HEK293 (cell line): ENCODE measurements at regions not wholly inside any gene's neighbourhood (a gene's known extent, or its start where the extent isn't known, plus 50 kb on each side); places are given as distances from the start of the nearest gene placed in this dataset.

Source experiments
- CTCF ChIA-PET: fragments of 350-600 bp; formaldehyde crosslinking; extraction: SDS; loops from one replicate; lab custom pipeline; 2021; ENCODE audit warnings: antibody characterized with exemption; lab: Yijun Ruan, JAX
- POLR2A ChIA-PET: fragments of 300-600 bp; formaldehyde crosslinking; extraction: SDS; loops from one replicate; lab custom pipeline; 2020; ENCODE audit warnings: antibody characterized with exemption, inconsistent platforms; lab: Yijun Ruan, JAX
- H3K27ac ChIP-seq: fragments of 200-500 bp; sonication (Bioruptor generic); 2 replicates; pipeline ENCODE4 v1.5.1; 2014; ENCODE audit warnings: low read depth, low read length, control low read depth, inconsistent platforms; ENCODE audit errors: extremely low read depth
- H3K36me3 ChIP-seq, 2 experiments: fragments of 200-500 bp in 1 of 2; sonication (Bioruptor generic) in 1 of 2; 1 replicate in 1 of 2; 2 replicates in 1 of 2; pipeline ENCODE4 v1.5.1; 2014 to 2017; ENCODE audit warnings: inconsistent platforms in 2 of 2, low read length in 2 of 2; ENCODE audit not compliant: control insufficient read depth in 2 of 2, insufficient read depth in 1 of 2
- H3K4me1 ChIP-seq: fragments of 200-500 bp; sonication (Bioruptor generic); 2 replicates; pipeline ENCODE4 v1.5.1; 2014; ENCODE audit warnings: mild to moderate bottlenecking, low read length, inconsistent platforms; ENCODE audit not compliant: control insufficient read depth, insufficient read depth
- H3K4me3 ChIP-seq: 2 replicates; pipeline ENCODE4 v1.5.1; 2011; ENCODE audit warnings: low read depth, mild to moderate bottlenecking, control low read depth, low read length, moderate library complexity
- H3K9me3 ChIP-seq: fragments of 200-500 bp; sonication (Bioruptor generic); 2 replicates; pipeline ENCODE4 v1.5.1; 2014; ENCODE audit warnings: low read depth, low read length, inconsistent platforms; ENCODE audit not compliant: control insufficient read depth, insufficient read depth
- HOXA7 ChIP-seq: sonication (generic); formaldehyde crosslinking; IDR thresholded peaks from 2 replicates; pipeline ENCODE4 v1.8.1; 2022; ENCODE audit warnings: missing genetic modification reagents, borderline replicate concordance
- HOXC10 ChIP-seq: sonication (generic); formaldehyde crosslinking; IDR thresholded peaks from 2 replicates; pipeline ENCODE4 v1.8.1; 2023; ENCODE audit warnings: mild to moderate bottlenecking, missing genetic modification reagents
- IKZF3 ChIP-seq: fragments of 450-650 bp; IDR thresholded peaks from 2 replicates; pipeline ENCODE4 v1.5.0; 2018; ENCODE audit warnings: missing biosample characterization, mild to moderate bottlenecking, missing genetic modification characterization, moderate library complexity
- KLF1 ChIP-seq: fragments of 450-650 bp; formaldehyde crosslinking; IDR thresholded peaks from 2 replicates; pipeline ENCODE4 v1.5.1; 2016; ENCODE audit warnings: missing biosample characterization, missing genetic modification characterization
- SALL2 ChIP-seq: fragments of 450-650 bp; formaldehyde crosslinking; IDR thresholded peaks from 2 replicates; pipeline ENCODE4 v1.5.0; 2017; ENCODE audit warnings: missing biosample characterization, mild to moderate bottlenecking, missing genetic modification characterization, borderline replicate concordance
- SETDB1 ChIP-seq: IDR thresholded peaks from one replicate; pipeline ENCODE4 v1.6.1; 2017; ENCODE audit warnings: mild to moderate bottlenecking, low read length, moderate library complexity, mixed read lengths; ENCODE audit not compliant: insufficient read length
- WT1 ChIP-seq: fragments of 450-650 bp; formaldehyde crosslinking; IDR thresholded peaks from 2 replicates; pipeline ENCODE4 v1.5.1; 2016; ENCODE audit warnings: missing biosample characterization, missing genetic modification characterization
- ZIC2 ChIP-seq: fragments of 450-650 bp; formaldehyde crosslinking; IDR thresholded peaks from 2 replicates; pipeline ENCODE4 v1.5.1; 2016; ENCODE audit warnings: missing biosample characterization, missing genetic modification characterization
- ZNF112 ChIP-seq: fragments of 450-650 bp; formaldehyde crosslinking; IDR thresholded peaks from 2 replicates; pipeline ENCODE4 v1.5.0; 2017; ENCODE audit warnings: missing biosample characterization, missing genetic modification characterization
- ZNF157 ChIP-seq: fragments of 450-650 bp; formaldehyde crosslinking; IDR thresholded peaks from 2 replicates; pipeline ENCODE4 v1.5.1; 2016; ENCODE audit warnings: missing biosample characterization, missing genetic modification characterization
- ZNF175 ChIP-seq: fragments of 450-650 bp; formaldehyde crosslinking; IDR thresholded peaks from 2 replicates; pipeline ENCODE4 v1.5.1; 2016; ENCODE audit warnings: missing biosample characterization, missing genetic modification characterization
- ZNF24 ChIP-seq: fragments of 450-650 bp; formaldehyde crosslinking; IDR thresholded peaks from 2 replicates; pipeline ENCODE4 v1.5.1; 2016; ENCODE audit warnings: missing biosample characterization, missing genetic modification characterization
- ZNF248 ChIP-seq: fragments of 450-650 bp; formaldehyde crosslinking; IDR thresholded peaks from 2 replicates; pipeline ENCODE4 v1.5.1; 2017; ENCODE audit warnings: missing biosample characterization, missing genetic modification characterization
- ZNF292 ChIP-seq: fragments of 450-650 bp; formaldehyde crosslinking; IDR thresholded peaks from 2 replicates; pipeline ENCODE4 v1.5.1; 2016; ENCODE audit warnings: low read depth, missing biosample characterization, missing genetic modification characterization, borderline replicate concordance
- ZNF311 ChIP-seq: fragments of 450-650 bp; formaldehyde crosslinking; IDR thresholded peaks from 2 replicates; pipeline ENCODE4 v1.5.1; 2017; ENCODE audit warnings: missing biosample characterization, missing genetic modification characterization, borderline replicate concordance
- ZNF335 ChIP-seq: fragments of 450-650 bp; formaldehyde crosslinking; conservative IDR thresholded peaks from 2 replicates; pipeline ENCODE4 v1.5.1; 2016; ENCODE audit warnings: missing biosample characterization, missing genetic modification characterization
- ZNF416 ChIP-seq: fragments of 450-650 bp; formaldehyde crosslinking; IDR thresholded peaks from 2 replicates; pipeline ENCODE4 v1.5.1; 2016; ENCODE audit warnings: missing biosample characterization, missing genetic modification characterization
- ZNF513 ChIP-seq: fragments of 450-650 bp; IDR thresholded peaks from 2 replicates; pipeline ENCODE4 v1.5.1; 2018; ENCODE audit warnings: missing biosample characterization, missing genetic modification characterization
- ZNF555 ChIP-seq: fragments of 450-650 bp; formaldehyde crosslinking; conservative IDR thresholded peaks from 2 replicates; pipeline ENCODE4 v1.5.1; 2017; ENCODE audit warnings: missing biosample characterization, mild to moderate bottlenecking, missing genetic modification characterization, inconsistent platforms
- ZNF777 ChIP-seq: fragments of 450-650 bp; formaldehyde crosslinking; IDR thresholded peaks from 2 replicates; pipeline ENCODE4 v1.5.1; 2017; ENCODE audit warnings: missing biosample characterization, missing genetic modification characterization, borderline replicate concordance
- ZXDB ChIP-seq: fragments of 450-650 bp; formaldehyde crosslinking; IDR thresholded peaks from 2 replicates; pipeline ENCODE4 v1.5.1; 2016; ENCODE audit warnings: missing biosample characterization, missing genetic modification characterization
- TF ChIP-seq, protein P1 (sequence below): sonication (generic); formaldehyde crosslinking; IDR thresholded peaks from 2 replicates; pipeline ENCODE4 v1.8.1; 2022; ENCODE audit warnings: mild to moderate bottlenecking, moderate library complexity, missing genetic modification reagents
- TF ChIP-seq, protein P2 (sequence below): fragments of 450-650 bp; formaldehyde crosslinking; IDR thresholded peaks from 2 replicates; pipeline ENCODE4 v1.5.1; 2016; ENCODE audit warnings: missing biosample characterization, missing genetic modification characterization, borderline replicate concordance

DNA sequence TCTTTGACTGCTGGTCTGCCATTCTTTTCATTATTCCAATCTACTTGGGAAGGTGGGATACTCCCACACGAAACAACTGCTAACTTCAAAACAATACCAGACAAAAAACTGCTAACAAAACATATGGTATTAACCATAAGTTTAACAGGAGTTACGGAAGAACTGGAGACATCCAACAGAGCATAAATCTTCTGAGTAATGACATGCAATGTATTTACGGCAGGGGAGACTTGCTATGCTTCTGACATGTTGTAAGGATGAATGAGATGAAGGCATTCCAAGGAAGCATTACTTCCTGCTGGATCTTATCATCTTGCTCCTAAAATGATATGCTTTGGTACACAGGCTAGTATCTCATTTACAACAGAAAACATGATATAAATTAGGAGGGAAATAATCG, 85.8 kb downstream of the ZNF92 start:
- Histone ChIP-seq H3K27ac (no peak overlapping the region), H3K36me3 (no peaks in the 10 kb centered on the region), H3K4me1 (no peaks in the 10 kb centered on the region)
- CTCF ChIA-PET = no interaction called here
- TF ChIP-seq ZNF292 (tag by site-specific recombination) = no peak
- TF ChIP-seq, protein P1, sequence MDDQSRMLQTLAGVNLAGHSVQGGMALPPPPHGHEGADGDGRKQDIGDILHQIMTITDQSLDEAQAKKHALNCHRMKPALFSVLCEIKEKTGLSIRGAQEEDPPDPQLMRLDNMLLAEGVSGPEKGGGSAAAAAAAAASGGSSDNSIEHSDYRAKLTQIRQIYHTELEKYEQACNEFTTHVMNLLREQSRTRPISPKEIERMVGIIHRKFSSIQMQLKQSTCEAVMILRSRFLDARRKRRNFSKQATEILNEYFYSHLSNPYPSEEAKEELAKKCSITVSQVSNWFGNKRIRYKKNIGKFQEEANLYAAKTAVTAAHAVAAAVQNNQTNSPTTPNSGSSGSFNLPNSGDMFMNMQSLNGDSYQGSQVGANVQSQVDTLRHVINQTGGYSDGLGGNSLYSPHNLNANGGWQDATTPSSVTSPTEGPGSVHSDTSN = no peak
- TF ChIP-seq ZIC2 (tag by site-specific recombination) = no peak
- no peak for TF ChIP-seq ZNF248 (tag by site-specific recombination)
- TF ChIP-seq ZNF777 = no peak
- no peak for TF ChIP-seq SETDB1
- no peak for TF ChIP-seq HOXA7 (CRISPR knock-in tag)
- no peak for TF ChIP-seq ZNF513
- no peak for TF ChIP-seq ZXDB (tag by site-specific recombination)
- no peak for TF ChIP-seq ZNF416
- no peak for TF ChIP-seq ZNF24
- TF ChIP-seq, all 188 proteins: peak for 0
- POLR2A ChIA-PET = no interaction called here
- Histone ChIP-seq H3K4me3 (no peak overlapping the region), H3K9me3 (no peaks in the 10 kb centered on the region)

GRCh38 chr7:65462148-65462716, 88.6 kb downstream of the ZNF92 start:
- Histone ChIP-seq H3K27ac (no peak overlapping the region), H3K4me3 (no peak overlapping the region), H3K9me3 (no peaks in the 10 kb centered on the region), H3K36me3 (no peaks in the 10 kb centered on the region), H3K4me1 (no peaks in the 10 kb centered on the region)
- TF ChIP-seq ZNF555 (tag by site-specific recombination) = no peak
- no peak for TF ChIP-seq ZNF335 (tag by site-specific recombination)
- TF ChIP-seq, protein P2, sequence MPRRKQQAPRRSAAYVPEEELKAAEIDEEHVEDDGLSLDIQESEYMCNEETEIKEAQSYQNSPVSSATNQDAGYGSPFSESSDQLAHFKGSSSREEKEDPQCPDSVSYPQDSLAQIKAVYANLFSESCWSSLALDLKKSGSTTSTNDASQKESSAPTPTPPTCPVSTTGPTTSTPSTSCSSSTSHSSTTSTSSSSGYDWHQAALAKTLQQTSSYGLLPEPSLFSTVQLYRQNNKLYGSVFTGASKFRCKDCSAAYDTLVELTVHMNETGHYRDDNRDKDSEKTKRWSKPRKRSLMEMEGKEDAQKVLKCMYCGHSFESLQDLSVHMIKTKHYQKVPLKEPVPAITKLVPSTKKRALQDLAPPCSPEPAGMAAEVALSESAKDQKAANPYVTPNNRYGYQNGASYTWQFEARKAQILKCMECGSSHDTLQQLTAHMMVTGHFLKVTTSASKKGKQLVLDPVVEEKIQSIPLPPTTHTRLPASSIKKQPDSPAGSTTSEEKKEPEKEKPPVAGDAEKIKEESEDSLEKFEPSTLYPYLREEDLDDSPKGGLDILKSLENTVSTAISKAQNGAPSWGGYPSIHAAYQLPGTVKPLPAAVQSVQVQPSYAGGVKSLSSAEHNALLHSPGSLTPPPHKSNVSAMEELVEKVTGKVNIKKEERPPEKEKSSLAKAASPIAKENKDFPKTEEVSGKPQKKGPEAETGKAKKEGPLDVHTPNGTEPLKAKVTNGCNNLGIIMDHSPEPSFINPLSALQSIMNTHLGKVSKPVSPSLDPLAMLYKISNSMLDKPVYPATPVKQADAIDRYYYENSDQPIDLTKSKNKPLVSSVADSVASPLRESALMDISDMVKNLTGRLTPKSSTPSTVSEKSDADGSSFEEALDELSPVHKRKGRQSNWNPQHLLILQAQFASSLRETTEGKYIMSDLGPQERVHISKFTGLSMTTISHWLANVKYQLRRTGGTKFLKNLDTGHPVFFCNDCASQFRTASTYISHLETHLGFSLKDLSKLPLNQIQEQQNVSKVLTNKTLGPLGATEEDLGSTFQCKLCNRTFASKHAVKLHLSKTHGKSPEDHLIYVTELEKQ (tag by site-specific recombination) = no peak
- TF ChIP-seq SETDB1 = no peak
- TF ChIP-seq WT1 (tag by site-specific recombination) = no peak
- TF ChIP-seq IKZF3 = no peak
- TF ChIP-seq KLF1 (tag by site-specific recombination) = no peak
- no peak for TF ChIP-seq ZNF112
- no peak for TF ChIP-seq ZNF311 (tag by site-specific recombination)
- no peak for TF ChIP-seq ZNF175 (tag by site-specific recombination)
- no peak for TF ChIP-seq SALL2 (tag by site-specific recombination)
- no peak for TF ChIP-seq HOXC10
- no peak for TF ChIP-seq ZNF157 (tag by site-specific recombination)
- POLR2A ChIA-PET = no interaction called here
- CTCF ChIA-PET = no interaction called here
